AG04449 (cell line): ENCODE measurements at regions not wholly inside any gene's neighbourhood (a gene's known extent, or its start where the extent isn't known, plus 50 kb on each side); places are given as distances from the start of the nearest gene placed in this dataset.

Experiments used
- CTCF ChIA-PET: fragments of 350-600 bp; formaldehyde crosslinking; extraction: SDS; loops from one replicate; lab custom pipeline; 2021; ENCODE audit warnings: antibody characterized with exemption; lab: Yijun Ruan, JAX
- POLR2A ChIA-PET: fragments of 400-600, 350-600 bp; formaldehyde crosslinking; extraction: SDS; loops from one replicate; lab custom pipeline; 2020; ENCODE audit warnings: antibody characterized with exemption, inconsistent platforms; lab: Yijun Ruan, JAX
- DNase-seq: peaks from one replicate; pipeline ENCODE4 v3.0.0-alpha.2; 2010; ENCODE audit warnings: low read depth, low spot score
- H3K4me3 ChIP-seq: 2 replicates; pipeline ENCODE4 v1.5.1; 2011; ENCODE audit warnings: low read depth, mild to moderate bottlenecking, control low read depth, low read length
- TF ChIP-seq, protein P1 (sequence below): IDR thresholded peaks from one replicate; pipeline ENCODE4 v1.5.1; 2011; ENCODE audit warnings: mild to moderate bottlenecking, moderate library complexity, low read length, control low read depth, inconsistent platforms; ENCODE audit not compliant: insufficient read depth; ENCODE audit errors: missing control alignments

- ChIA-PET CTCF (no interaction called here), POLR2A (no interaction called here)
- no peak overlapping the region for H3K4me3 ChIP-seq
- TF ChIP-seq, protein P1, sequence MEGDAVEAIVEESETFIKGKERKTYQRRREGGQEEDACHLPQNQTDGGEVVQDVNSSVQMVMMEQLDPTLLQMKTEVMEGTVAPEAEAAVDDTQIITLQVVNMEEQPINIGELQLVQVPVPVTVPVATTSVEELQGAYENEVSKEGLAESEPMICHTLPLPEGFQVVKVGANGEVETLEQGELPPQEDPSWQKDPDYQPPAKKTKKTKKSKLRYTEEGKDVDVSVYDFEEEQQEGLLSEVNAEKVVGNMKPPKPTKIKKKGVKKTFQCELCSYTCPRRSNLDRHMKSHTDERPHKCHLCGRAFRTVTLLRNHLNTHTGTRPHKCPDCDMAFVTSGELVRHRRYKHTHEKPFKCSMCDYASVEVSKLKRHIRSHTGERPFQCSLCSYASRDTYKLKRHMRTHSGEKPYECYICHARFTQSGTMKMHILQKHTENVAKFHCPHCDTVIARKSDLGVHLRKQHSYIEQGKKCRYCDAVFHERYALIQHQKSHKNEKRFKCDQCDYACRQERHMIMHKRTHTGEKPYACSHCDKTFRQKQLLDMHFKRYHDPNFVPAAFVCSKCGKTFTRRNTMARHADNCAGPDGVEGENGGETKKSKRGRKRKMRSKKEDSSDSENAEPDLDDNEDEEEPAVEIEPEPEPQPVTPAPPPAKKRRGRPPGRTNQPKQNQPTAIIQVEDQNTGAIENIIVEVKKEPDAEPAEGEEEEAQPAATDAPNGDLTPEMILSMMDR, result no peak
- DNase-seq, result no peak
These were observed 556.1 kb upstream of the TENM3 start for GRCh38 chr4:181687116-181687515.

DNA sequence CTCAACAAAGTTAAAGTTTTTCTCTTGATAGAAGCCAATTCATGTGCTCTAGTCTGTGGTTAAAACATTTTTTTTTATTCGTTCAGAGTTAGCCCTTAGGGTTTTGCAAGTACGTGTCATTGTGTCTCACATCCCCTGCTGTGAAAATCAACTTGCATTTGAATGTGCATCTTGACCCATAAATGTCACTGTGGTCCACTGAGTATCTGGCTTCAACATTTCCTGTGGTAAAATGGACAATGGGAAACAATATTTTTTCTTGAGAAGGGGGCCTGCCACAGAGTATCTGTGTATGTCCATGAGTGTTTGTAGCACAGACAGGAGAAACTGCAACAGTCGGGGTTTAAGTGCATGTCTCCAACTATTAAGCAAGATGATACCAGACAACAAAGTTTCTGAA is 554.8 kb upstream of the TENM3 start:
- TF ChIP-seq, protein P1, result no peak
- POLR2A ChIA-PET, result no interaction called here
- CTCF ChIA-PET, result no interaction called here
- DNase-seq, result no peak
- no peak overlapping the region for H3K4me3 ChIP-seq

GRCh38 chr4:181688872-181689271 is 554.3 kb upstream of the TENM3 start:
- ChIA-PET POLR2A (no interaction called here), CTCF (no interaction called here)
- DNase-seq, result no peak
- H3K4me3 ChIP-seq, result no peak overlapping the region
- TF ChIP-seq, protein P1, result no peak

- CTCF ChIA-PET, result no interaction called here
- POLR2A ChIA-PET, result no interaction called here
- no peak overlapping the region for H3K4me3 ChIP-seq
These were observed 552.7 kb upstream of the TENM3 start for GRCh38 chr4:181690498-181690897.

GRCh38 chr4:181692965-181693364 is 550.2 kb upstream of the TENM3 start:
- no peak for DNase-seq
- TF ChIP-seq, protein P1, result no peak
- ChIA-PET CTCF (interaction anchor here (0.5 kb wide), 1 partner anchor 220 kb away, joined by 4 read pairs; no protein-coding TSS in a partner anchor), POLR2A (no interaction called here)
- no peak overlapping the region for H3K4me3 ChIP-seq

More at GRCh38 chr4:181690498-181690897, 552.7 kb upstream of the TENM3 start:
- TF ChIP-seq, protein P1, result no peak
- no peak for DNase-seq

DNA sequence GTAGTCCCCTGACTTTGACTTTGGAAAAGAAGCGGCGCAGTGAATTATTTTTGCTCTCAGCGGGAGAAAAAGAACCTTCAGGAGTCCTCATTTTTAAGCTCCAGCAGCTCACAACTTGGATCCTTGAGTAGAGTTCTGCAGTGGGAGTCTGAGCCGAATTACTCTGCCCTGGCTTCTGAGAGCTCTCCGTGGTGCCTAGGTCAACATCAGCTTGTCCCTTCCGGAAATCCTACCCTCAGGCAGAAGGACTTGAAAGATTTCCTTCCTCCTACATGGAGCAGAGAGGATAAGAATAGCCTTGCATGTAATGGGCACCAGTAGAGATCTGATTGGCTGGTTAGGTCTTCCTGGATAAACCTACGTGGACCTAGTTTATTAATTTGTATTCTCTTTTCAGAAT is 549.7 kb upstream of the TENM3 start:
- no peak overlapping the region for H3K4me3 ChIP-seq
- DNase-seq, result no peak
- ChIA-PET CTCF (interaction anchor here (0.5 kb wide), 1 partner anchor 219 kb away, joined by 4 read pairs; no protein-coding TSS in a partner anchor), POLR2A (no interaction called here)
- TF ChIP-seq, protein P1, result no peak
